PC-3 (cell line): ENCODE measurements at regions not wholly inside any gene's neighbourhood (a gene's known extent, or its start where the extent isn't known, plus 50 kb on each side); places are given as distances from the start of the nearest gene placed in this dataset.

ENCODE experiments used
- ATAC-seq: fragments of 200-7000 bp; cut with Tn5 transposase; 2 replicates; pipeline ENCODE4 v1.9.1; 2020; ENCODE audit warnings: mild to moderate bottlenecking, moderate library complexity
- BruUV-seq: library from RNA; stranded (reverse); fragments of 400-500 nt; replicated peaks from 2 replicates; lab custom pipeline; 2021; lab: Mats Ljungman, UMichigan
- CTCF ChIA-PET: fragments of 300-600 bp; sonication (Branson Sonifier 250); formaldehyde crosslinking; loops from one replicate; lab custom pipeline; 2022; ENCODE audit warnings: antibody characterized with exemption; lab: Charles Lee
- POLR2A ChIA-PET: fragments of 300-600 bp; sonication (Branson Sonifier 250); formaldehyde crosslinking; loops from one replicate; lab custom pipeline; 2022; ENCODE audit warnings: antibody characterized with exemption; ENCODE audit not compliant: unreplicated experiment; lab: Charles Lee
- DNase-seq: peaks from one replicate; pipeline ENCODE4 v3.0.0-alpha.2; 2015
- H2AFZ ChIP-seq: fragments of 300-600 bp; sonication (generic); 2 replicates; pipeline ENCODE4 v1.6.0; 2016; ENCODE audit warnings: antibody characterized with exemption, low read length
- H3F3A ChIP-seq: fragments of 300-600 bp; sonication (generic); one replicate; pipeline ENCODE4 v1.6.0; 2017; ENCODE audit warnings: antibody characterized with exemption, low read length, control low read depth, mild to moderate bottlenecking; ENCODE audit not compliant: unreplicated experiment
- H3K27ac ChIP-seq: fragments of 300-600 bp; sonication (generic); 2 replicates; pipeline ENCODE4 v1.5.1; 2016; ENCODE audit warnings: mild to moderate bottlenecking, low read length
- H3K27me3 ChIP-seq: fragments of 300-600 bp; sonication (generic); 2 replicates; pipeline ENCODE4 v1.6.1; 2016; ENCODE audit warnings: low read length, mixed read lengths
- H3K36me3 ChIP-seq: fragments of 300-600 bp; sonication (generic); 2 replicates; pipeline ENCODE4 v1.6.1; 2016; ENCODE audit warnings: low read depth, mixed run types, low read length, mixed read lengths
- H3K4me1 ChIP-seq: fragments of 300-600 bp; sonication (generic); 2 replicates; pipeline ENCODE4 v1.5.1; 2016; ENCODE audit warnings: low read length; ENCODE audit not compliant: insufficient read depth
- H3K4me2 ChIP-seq: fragments of 300-600 bp; sonication (generic); 2 replicates; pipeline ENCODE4 v1.6.0; 2016; ENCODE audit warnings: low read length
- H3K4me3 ChIP-seq: fragments of 300-600 bp; sonication (generic); 2 replicates; pipeline ENCODE4 v1.5.1; 2016; ENCODE audit warnings: mild to moderate bottlenecking, low read length, mixed read lengths
- H3K79me2 ChIP-seq: fragments of 300-600 bp; sonication (generic); 2 replicates; pipeline ENCODE4 v1.6.1; 2017; ENCODE audit warnings: low read length, mixed read lengths
- H3K9ac ChIP-seq: fragments of 300-600 bp; sonication (generic); 2 replicates; pipeline ENCODE4 v1.6.0; 2016; ENCODE audit warnings: mild to moderate bottlenecking, low read length
- H3K9me2 ChIP-seq: fragments of 300-600 bp; sonication (generic); replicated peaks from 2 replicates; pipeline ENCODE4 v1.6.1; 2016; ENCODE audit warnings: mixed run types, low read length, mixed read lengths
- H3K9me3 ChIP-seq: fragments of 300-600 bp; sonication (generic); 2 replicates; pipeline ENCODE4 v1.6.1; 2016; ENCODE audit warnings: low read length, mixed read lengths
- H4K20me1 ChIP-seq: fragments of 300-600 bp; sonication (generic); 2 replicates; pipeline ENCODE4 v1.6.1; 2016; ENCODE audit warnings: low read length, mixed read lengths
- CTCF ChIP-seq: fragments of 300-600 bp; sonication (generic); conservative IDR thresholded peaks from 2 replicates; pipeline ENCODE4 v1.5.1; 2017; ENCODE audit warnings: antibody characterized with exemption, low read depth, mild to moderate bottlenecking, low read length
- EZH2 ChIP-seq: fragments of 300-600 bp; sonication (generic); IDR thresholded peaks from one replicate; pipeline ENCODE4 v1.6.1; 2017; ENCODE audit warnings: antibody characterized with exemption, mild to moderate bottlenecking, low read length; ENCODE audit not compliant: unreplicated experiment
- EZH2phosphoT487 ChIP-seq: fragments of 300-600 bp; sonication (generic); IDR thresholded peaks from 2 replicates; pipeline ENCODE4 v1.6.1; 2018; ENCODE audit warnings: mild to moderate bottlenecking, antibody characterized with exemption, low read length, borderline replicate concordance
- intact Hi-C: fragments of 100-400 bp; cut with micrococcal nuclease; formaldehyde crosslinking; loops from 2 replicates; pipeline ENCODE4 v1.9.0; 2023

- H4K20me1 ChIP-seq, result no peaks in the 10 kb centered on the region
- H3K27ac ChIP-seq, result no peak overlapping the region
- H3K27me3 ChIP-seq, result peaks cover 55% of the 10 kb centered on the region
- ChIA-PET POLR2A (no interaction called here), CTCF (interaction anchor here (1.1 kb wide), 1 partner anchor 21 kb away, joined by 3 read pairs; no protein-coding TSS in a partner anchor)
- BruUV-seq, result no TSS peak
- no peak overlapping the region for H3K4me3 ChIP-seq
- H3K36me3 ChIP-seq, result no peaks in the 10 kb centered on the region
- H3F3A ChIP-seq, result no peaks in the 10 kb centered on the region
- no peak overlapping the region for H3K4me2 ChIP-seq
- ATAC-seq (no peak), DNase-seq (no peak)
- H2AFZ ChIP-seq, result no peak overlapping the region
- no peaks in the 10 kb centered on the region for H3K4me1 ChIP-seq
- H3K9ac ChIP-seq, result no peak overlapping the region
- intact Hi-C loops, result no loop called here
- H3K9me2 ChIP-seq, result no peaks in the 10 kb centered on the region
- TF ChIP-seq EZH2phosphoT487, result no peak
- H3K9me3 ChIP-seq, result 0 out of 2 replicates have a peak, but pooled peaks cover 1% of the 10 kb centered on the region
- no peaks in the 10 kb centered on the region for H3K79me2 ChIP-seq
Observed at GRCh38 chr20:5469111-5469510, 141.7 kb downstream of the GPCPD1 start.

- H3F3A ChIP-seq, result no peaks in the 10 kb centered on the region
- TF ChIP-seq EZH2phosphoT487, result no peak
- H4K20me1 ChIP-seq, result no peaks in the 10 kb centered on the region
- no peaks in the 10 kb centered on the region for H3K4me1 ChIP-seq
- no peak overlapping the region for H3K4me2 ChIP-seq
- BruUV-seq, result no TSS peak
- no peak overlapping the region for H3K27ac ChIP-seq
- ATAC-seq, result no peak
- CTCF ChIA-PET, result no interaction called here
- no peak overlapping the region for H2AFZ ChIP-seq
- DNase-seq, result no peak
- peaks cover 70% of the 10 kb centered on the region for H3K27me3 ChIP-seq
- H3K9ac ChIP-seq, result no peak overlapping the region
- no peaks in the 10 kb centered on the region for H3K9me2 ChIP-seq
- H3K79me2 ChIP-seq, result no peaks in the 10 kb centered on the region
- POLR2A ChIA-PET, result no interaction called here
- no peaks in the 10 kb centered on the region for H3K36me3 ChIP-seq
- intact Hi-C loops, result no loop called here
- no peak overlapping the region for H3K4me3 ChIP-seq
- H3K9me3 ChIP-seq, result 0 out of 2 replicates have a peak, but pooled peaks cover 2% of the 10 kb centered on the region
Observed at GRCh38 chr20:5467086-5467485, 143.7 kb downstream of the GPCPD1 start.

GRCh38 chr20:5465604-5465927 is 145.2 kb downstream of the GPCPD1 start:
- ATAC-seq (no peak), DNase-seq (no peak)
- no peaks in the 10 kb centered on the region for H3K4me1 ChIP-seq
- no peaks in the 10 kb centered on the region for H4K20me1 ChIP-seq
- no peaks in the 10 kb centered on the region for H3K36me3 ChIP-seq
- no peak overlapping the region for H2AFZ ChIP-seq
- H3K27me3 ChIP-seq, result peaks cover 72% of the 10 kb centered on the region
- ChIA-PET CTCF (no interaction called here), POLR2A (no interaction called here)
- H3K4me2 ChIP-seq, result no peak overlapping the region
- H3K79me2 ChIP-seq, result no peaks in the 10 kb centered on the region
- H3K9me3 ChIP-seq, result 0 out of 2 replicates have a peak, but pooled peaks cover 2% of the 10 kb centered on the region
- no peaks in the 10 kb centered on the region for H3F3A ChIP-seq
- intact Hi-C loops, result no loop called here
- H3K9me2 ChIP-seq, result no peaks in the 10 kb centered on the region
- no peak overlapping the region for H3K9ac ChIP-seq
- BruUV-seq, result no TSS peak
- H3K4me3 ChIP-seq, result no peak overlapping the region
- no peak overlapping the region for H3K27ac ChIP-seq
- no peak for TF ChIP-seq CTCF
- no peak for TF ChIP-seq EZH2
- TF ChIP-seq EZH2phosphoT487, result no peak
